Islet of Langerhans (tissue), 1 donor: ENCODE measurements at regions not wholly inside any gene's neighbourhood (a gene's known extent, or its start where the extent isn't known, plus 50 kb on each side); places are given as distances from the start of the nearest gene placed in this dataset.

Experiments used
- FAIRE-seq: peaks from one replicate; lab custom pipeline; 2011; peaks lifted over from hg19 to GRCh38; lab: Jason Lieb, UNC

- no peak for FAIRE-seq
Measured at GRCh38 chr10:123415523-123415922, 250.6 kb upstream of the GPR26 start.

- no peak for FAIRE-seq
Measured at GRCh38 chr10:123417414-123417813, 248.7 kb upstream of the GPR26 start.

GRCh38 chr10:123421461-123421860, 244.7 kb upstream of the GPR26 start:
- FAIRE-seq, result no peak

DNA sequence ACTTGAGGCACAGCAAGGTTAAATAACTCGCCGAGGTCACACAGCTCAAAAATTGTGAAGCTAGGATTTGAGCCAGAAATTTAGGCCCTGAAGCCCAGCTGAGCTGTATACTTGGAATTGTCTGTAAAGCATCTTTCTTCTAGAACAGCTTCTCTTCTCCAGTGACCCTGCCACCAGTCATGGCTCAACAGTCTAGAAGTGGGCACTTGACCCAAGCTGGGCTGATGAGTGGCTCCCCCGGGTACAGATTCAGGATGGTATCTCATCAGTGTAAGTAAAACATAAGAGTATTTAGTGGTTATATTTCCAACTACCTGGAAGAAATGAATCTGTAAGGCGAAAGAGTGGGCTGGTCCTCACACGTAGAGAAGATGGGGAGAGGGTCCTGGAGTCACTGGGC, 243.9 kb upstream of the GPR26 start:
- FAIRE-seq, result no peak

GRCh38 chr10:123424537-123424936, 241.6 kb upstream of the GPR26 start:
- FAIRE-seq, result no peak

DNA sequence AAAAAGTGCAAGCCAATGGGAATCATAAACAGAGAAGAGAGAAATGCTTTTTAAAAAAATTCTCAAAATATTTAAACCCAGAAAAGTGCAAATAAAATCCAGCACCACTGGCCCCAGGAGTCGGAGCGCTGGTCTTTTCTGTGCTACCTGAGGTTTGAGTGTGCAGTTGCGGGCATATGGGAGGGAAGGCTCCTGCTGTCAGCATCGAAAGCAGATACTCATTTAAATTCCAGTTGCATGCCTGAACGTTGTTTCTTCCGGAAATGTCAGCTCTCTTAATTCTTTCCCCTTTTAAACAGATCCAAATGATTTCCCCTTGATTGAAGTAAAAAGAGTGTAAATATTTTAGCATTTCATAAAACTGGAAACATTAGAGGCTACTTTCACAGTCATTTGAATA, 240.5 kb upstream of the GPR26 start:
- no peak for FAIRE-seq

GRCh38 chr10:123427165-123427786, 238.9 kb upstream of the GPR26 start:
- FAIRE-seq, result no peak

- no peak for FAIRE-seq
Measured at GRCh38 chr10:123428391-123428790, 237.8 kb upstream of the GPR26 start.

- no peak for FAIRE-seq
Measured at GRCh38 chr10:123429706-123430221, 236.4 kb upstream of the GPR26 start.

- FAIRE-seq, result no peak
Measured at GRCh38 chr10:123433539-123433938, 232.6 kb upstream of the GPR26 start.

DNA sequence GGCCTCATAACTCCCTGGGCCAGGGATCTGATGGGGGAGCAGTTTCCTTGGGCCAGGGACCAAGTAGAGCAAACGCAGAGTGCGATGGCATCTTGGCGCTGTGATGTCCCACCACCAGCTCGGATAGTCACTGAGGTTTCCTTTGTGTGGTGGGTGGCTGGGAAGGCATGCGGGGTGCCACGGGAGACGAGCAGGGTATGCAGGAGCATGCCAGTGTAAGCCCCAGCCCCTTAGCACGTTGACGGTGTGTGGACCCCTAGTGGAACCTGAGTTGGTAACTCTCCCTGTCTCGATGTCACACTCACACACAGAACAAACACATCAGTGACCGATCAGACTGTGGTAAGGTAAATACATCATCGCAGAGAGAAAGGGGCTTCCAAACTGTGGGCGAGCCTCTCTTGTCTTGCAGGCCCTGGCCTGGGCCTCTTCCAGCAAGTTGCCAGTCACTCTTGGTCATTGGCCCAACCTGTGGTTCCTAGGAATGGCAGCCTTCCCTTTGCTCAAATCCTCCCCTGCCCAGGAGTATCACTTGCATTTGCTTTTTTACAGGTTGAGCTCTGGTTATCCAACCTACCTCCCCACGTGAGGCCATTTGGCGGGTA, 231.6 kb upstream of the GPR26 start:
- FAIRE-seq, result no peak

DNA sequence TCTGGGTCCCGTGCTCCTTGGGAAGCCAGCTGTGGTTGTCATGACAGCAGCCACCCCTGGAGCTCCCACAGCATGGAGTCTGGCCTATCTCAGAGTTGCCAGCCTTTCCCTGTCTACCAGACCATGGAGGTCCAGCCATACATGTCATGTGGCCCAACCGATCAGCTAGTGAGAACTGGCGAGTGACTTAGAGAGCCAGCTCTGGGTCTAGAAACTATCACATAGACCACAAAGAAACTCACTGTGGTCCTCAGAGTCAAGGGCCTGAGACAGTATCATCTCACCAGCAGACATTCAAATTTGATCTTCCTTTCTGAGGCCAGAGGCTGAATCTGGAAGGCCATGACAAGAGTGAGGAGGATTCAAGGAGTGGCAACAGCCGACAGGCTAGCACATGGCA, 223.3 kb upstream of the GPR26 start:
- FAIRE-seq, result no peak

DNA sequence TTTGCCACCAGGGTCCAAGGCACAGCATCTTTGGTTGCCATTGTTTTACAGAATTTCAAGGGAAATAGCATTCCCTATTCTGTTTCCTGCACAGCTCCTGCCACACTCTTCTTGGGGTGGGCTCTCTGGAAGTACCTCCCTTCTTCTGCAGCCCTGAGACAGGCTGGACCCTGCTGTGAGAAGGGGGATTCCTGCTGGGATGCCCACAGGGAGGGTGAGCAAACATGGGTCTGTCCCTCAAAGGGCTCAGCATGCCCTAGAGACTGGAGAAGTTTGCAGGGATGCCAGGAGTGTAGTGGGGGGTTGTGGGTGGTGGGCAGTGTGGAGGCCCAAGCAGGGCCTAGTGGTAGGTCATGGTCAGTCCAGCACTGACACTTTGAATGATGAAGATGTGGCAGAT, 222.2 kb upstream of the GPR26 start:
- no peak for FAIRE-seq

- no peak for FAIRE-seq
Measured at GRCh38 chr10:123445261-123445775, 220.8 kb upstream of the GPR26 start.

GRCh38 chr10:123446449-123447156, 219.6 kb upstream of the GPR26 start:
- FAIRE-seq, result no peak

DNA sequence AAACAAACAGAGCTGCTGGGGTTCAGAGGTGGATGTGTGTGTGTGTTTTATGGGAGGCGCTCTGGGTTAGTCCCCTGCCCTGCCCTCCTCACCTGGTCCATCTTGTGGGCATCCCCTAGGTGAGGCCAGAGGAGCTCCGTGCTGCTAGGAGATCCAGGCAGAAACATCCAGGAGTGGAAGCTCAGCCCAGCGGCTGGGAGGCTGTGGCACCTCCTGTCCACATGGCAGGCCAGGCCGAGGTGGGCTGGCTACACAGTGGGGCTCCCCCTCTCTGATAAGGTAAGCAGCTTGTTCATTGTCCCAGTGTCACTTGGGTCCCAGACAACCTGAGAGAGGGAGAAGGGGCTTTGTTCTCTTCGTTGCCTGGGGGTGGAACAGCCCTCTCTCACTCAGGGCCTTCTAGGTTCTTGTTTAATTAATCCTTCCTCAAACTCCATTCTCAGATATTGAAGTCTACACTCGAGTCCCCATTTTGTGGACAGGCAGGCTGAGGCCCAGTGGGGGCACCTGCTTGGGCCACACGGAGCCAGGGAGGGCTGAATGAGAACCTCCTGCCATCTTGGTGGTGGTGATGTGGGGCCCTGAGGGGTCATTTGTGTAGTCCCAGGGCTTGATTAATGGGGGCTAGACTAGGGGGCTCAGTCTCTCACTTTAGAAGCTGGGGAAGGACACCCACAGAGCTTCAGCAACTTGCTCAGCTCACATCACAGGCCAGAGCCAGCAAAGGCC, 216.8 kb upstream of the GPR26 start:
- FAIRE-seq, result no peak

DNA sequence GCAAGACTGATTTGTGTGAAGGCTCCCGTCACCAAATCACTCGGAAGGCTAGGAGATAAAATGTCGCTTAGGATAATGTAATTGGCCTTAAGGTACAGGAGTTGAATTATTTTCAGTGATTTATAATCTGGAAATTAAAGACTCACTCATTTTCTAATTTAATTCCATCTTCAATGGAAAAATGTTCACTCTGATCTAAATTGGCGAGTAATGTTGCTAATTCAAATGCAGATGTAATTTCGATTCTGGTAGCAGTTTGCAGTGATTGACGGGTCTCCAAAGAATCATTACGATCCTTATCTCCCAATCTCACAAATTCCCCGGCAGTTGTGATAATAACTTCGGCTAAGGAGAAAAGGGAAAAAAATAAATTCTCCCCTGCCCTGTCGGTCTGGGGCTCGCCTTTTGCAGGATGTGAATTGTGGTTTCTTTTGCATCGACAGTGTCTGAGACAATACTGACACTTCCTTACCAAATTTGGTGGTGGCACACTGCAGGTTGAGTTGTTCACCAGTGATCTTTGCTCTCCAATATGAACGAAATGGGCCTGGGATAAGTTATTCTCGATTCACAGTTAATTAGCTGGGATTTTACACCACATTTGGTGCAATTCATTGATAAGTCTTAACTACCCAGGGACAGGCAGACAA, 215.1 kb upstream of the GPR26 start:
- FAIRE-seq, result no peak

DNA sequence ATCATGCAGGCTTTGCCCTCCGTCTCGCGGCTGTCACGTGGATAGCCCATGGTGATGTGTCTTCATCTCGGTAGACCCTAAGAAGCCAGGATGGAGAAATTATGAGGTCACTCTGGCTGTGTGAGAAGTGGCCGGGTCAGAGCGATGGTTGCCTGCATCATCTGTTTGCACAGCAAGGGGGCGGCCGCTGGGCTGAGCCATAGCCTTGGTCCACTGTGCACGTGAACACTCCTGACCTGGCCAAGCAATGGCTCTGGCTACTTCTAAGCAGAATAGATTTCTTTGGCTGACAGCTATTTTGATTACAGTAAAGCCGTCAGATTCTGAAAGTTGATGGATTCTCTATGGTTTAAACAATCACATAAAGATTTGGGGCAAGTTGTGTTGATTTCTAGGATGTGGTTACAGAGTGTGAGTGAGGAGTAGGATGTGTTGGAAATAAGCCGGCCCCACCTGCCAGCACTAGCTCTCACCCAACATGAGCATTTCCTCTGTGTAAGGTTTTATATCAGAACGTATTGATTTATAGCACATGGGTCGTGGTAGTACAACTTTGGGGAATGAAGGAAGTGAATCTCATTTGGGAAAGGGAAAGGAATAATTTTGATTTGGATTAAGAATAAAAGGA, 214.4 kb upstream of the GPR26 start:
- FAIRE-seq, result no peak

DNA sequence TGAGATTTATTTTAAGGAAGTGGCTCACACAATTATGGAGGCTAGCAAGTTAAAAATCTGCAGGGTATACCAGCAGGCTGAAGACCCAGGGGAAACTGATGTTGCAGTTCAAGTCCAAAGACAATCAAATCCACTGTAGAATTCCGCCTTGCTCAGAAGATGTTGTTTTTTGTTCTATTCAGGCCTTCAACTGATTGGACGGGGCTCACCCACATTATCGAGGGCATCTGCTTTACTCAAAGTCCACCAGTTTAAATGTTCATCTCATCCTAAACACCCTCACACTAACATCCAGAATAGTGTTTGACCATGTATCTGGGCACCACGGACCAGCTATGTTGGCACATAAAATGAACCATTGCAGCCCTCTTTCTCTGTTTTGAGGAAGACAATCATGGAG, 211.2 kb upstream of the GPR26 start:
- no peak for FAIRE-seq

DNA sequence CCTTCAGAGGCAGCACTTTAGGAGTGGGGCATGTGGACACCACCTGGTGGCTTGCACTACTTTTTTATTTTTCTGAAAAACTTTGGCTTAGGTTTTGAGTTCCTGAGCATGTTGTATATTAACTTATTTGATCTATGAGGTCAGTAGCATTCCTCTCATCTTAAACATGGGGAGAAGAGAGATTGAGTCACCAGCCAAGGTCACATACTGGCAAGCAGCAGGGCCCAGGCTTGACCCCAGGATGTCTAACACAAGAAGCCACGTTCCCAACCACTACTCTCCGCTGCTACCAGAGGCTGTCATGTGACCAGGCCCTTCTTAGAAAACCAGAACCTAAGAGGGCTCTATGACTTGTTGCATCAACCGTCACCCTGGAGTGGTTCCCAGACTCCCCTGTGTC, 210.3 kb upstream of the GPR26 start:
- no peak for FAIRE-seq

GRCh38 chr10:123458933-123459332, 207.2 kb upstream of the GPR26 start:
- FAIRE-seq, result no peak
